ENCODE measurements at regions not wholly inside any gene's neighbourhood (a gene's known extent, or its start where the extent isn't known, plus 50 kb on each side); places are given as distances from the start of the nearest gene placed in this dataset.

DNA sequence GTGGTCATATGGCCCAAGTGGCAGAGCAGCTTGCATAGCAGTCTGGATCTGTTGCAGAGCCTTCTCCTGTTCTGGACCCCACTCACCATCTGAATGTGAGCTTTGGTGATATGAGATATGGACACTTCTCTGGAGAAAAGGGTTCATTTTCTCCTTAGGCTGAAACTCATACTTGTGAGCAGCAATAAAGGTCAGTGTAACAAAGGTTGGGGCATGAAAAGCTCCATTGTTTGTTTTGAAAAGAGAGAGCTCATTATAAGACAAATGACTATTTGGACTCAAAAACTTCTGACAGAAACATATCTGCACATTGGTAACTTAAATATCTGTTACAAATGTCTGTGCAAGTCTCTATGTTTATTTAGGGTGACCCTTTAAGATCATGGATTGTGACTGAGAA lies 517.3 kb downstream of the MFSD1 start:
- intact Hi-C loops (cut with micrococcal nuclease; ENCODE audit: unreplicated experiment) = no loop called here
- H3K79me2 ChIP-seq (ENCODE audit: insufficient read depth, low read depth, low read length) = no peaks in the 10 kb centered on the region
- H3K4me2 ChIP-seq (ENCODE audit: low read length) = no peak overlapping the region
- no peak overlapping the region for H3K27ac ChIP-seq (ENCODE audit: low read depth, low read length, poor library complexity, severe bottlenecking)
- no TSS peak for BruUV-seq (replicated peaks)
- no peak overlapping the region for H3K4me3 ChIP-seq (ENCODE audit: low read depth, low read length, poor library complexity, severe bottlenecking)
- no peaks in the 10 kb centered on the region for H3K9me2 ChIP-seq (ENCODE audit: insufficient read depth, low read length)
- no peak for TF ChIP-seq EZH2phosphoT487 (IDR thresholded peaks at IDR 0.05; ENCODE audit: borderline replicate concordance, low read depth, low read length)
- TF ChIP-seq, protein P1, sequence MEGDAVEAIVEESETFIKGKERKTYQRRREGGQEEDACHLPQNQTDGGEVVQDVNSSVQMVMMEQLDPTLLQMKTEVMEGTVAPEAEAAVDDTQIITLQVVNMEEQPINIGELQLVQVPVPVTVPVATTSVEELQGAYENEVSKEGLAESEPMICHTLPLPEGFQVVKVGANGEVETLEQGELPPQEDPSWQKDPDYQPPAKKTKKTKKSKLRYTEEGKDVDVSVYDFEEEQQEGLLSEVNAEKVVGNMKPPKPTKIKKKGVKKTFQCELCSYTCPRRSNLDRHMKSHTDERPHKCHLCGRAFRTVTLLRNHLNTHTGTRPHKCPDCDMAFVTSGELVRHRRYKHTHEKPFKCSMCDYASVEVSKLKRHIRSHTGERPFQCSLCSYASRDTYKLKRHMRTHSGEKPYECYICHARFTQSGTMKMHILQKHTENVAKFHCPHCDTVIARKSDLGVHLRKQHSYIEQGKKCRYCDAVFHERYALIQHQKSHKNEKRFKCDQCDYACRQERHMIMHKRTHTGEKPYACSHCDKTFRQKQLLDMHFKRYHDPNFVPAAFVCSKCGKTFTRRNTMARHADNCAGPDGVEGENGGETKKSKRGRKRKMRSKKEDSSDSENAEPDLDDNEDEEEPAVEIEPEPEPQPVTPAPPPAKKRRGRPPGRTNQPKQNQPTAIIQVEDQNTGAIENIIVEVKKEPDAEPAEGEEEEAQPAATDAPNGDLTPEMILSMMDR (conservative IDR thresholded peaks at IDR 0.05; ENCODE audit: low read length) = no peak
- ChIA-PET POLR2A (interaction anchor here (0.7 kb wide), 2 partner anchors 8 to 32 kb away, joined by 3 read pairs; no protein-coding TSS in a partner anchor), CTCF (ENCODE audit: unreplicated experiment) (no interaction called here)
- H3K9me3 ChIP-seq (ENCODE audit: low read length) = no peaks in the 10 kb centered on the region
- no peak overlapping the region for H2AFZ ChIP-seq (ENCODE audit: low read length)
- H4K20me1 ChIP-seq (ENCODE audit: insufficient read depth, low read length) = no peaks in the 10 kb centered on the region
- no peaks in the 10 kb centered on the region for H3K4me1 ChIP-seq (ENCODE audit: insufficient read depth, low read length, poor library complexity, severe bottlenecking)
- H3K36me3 ChIP-seq (ENCODE audit: insufficient read depth, low read length) = no peaks in the 10 kb centered on the region
- DNase-seq (ENCODE audit: low spot score) = no peak

DNA sequence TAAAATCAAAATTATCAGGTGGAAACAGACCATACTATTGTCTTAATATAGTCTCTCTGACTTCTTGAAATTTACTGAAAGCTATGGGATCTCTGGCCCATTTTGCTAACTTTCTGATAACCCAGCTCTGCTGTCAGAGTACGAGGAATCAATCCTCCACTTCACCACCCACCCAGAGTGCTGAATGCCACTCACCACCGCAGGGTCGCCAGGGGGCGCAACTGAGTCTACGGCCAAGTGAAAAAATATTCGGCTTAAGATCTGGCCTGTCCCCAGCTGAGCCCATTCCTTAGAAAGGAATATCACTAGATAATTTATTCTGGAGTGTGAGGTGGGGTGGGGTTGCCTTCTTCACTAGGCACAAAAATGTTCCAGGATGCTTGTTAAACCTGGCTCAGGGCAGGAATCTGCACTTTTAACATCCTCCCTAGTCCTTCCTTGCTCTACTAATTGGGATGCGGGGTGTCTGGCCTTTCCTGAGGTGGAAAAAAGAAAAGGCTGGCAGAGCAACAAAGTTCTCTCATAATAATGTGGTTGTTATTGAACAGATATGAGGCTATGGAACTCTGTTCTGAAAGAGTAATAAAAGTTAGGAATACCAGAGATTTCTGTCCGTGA lies 520.6 kb downstream of the MFSD1 start:
- Histone ChIP-seq H3K4me2 (ENCODE audit: low read length) (no peak overlapping the region), H3K36me3 (ENCODE audit: insufficient read depth, low read length) (no peaks in the 10 kb centered on the region), H2AFZ (ENCODE audit: low read length) (no peak overlapping the region), H3K79me2 (ENCODE audit: insufficient read depth, low read depth, low read length) (no peaks in the 10 kb centered on the region), H3K27ac (ENCODE audit: low read depth, low read length, poor library complexity, severe bottlenecking) (no peak overlapping the region), H4K20me1 (ENCODE audit: insufficient read depth, low read length) (no peaks in the 10 kb centered on the region), H3K4me1 (ENCODE audit: insufficient read depth, low read length, poor library complexity, severe bottlenecking) (no peaks in the 10 kb centered on the region), H3K9me3 (ENCODE audit: low read length) (no peaks in the 10 kb centered on the region), H3K9me2 (ENCODE audit: insufficient read depth, low read length) (no peaks in the 10 kb centered on the region), H3K4me3 (ENCODE audit: low read depth, low read length, poor library complexity, severe bottlenecking) (no peak overlapping the region)
- TF ChIP-seq EZH2phosphoT487 (IDR thresholded peaks at IDR 0.05; ENCODE audit: borderline replicate concordance, low read depth, low read length) = no peak
- TF ChIP-seq, protein P1 (conservative IDR thresholded peaks at IDR 0.05; ENCODE audit: low read length) = peak; percentile 90
- intact Hi-C loops (cut with micrococcal nuclease; ENCODE audit: unreplicated experiment) = loop anchor here (2.0 kb wide), 1 partner anchor 482 kb away; no protein-coding TSS in a partner anchor
- CTCF ChIA-PET (ENCODE audit: unreplicated experiment) = no interaction called here
- peak; percentile 11 for DNase-seq (ENCODE audit: low spot score)
- POLR2A ChIA-PET = interaction anchor here (0.5 kb wide), 1 partner anchor 58 kb away, joined by 3 read pairs; no protein-coding TSS in a partner anchor
- no TSS peak for BruUV-seq (replicated peaks)

DNA sequence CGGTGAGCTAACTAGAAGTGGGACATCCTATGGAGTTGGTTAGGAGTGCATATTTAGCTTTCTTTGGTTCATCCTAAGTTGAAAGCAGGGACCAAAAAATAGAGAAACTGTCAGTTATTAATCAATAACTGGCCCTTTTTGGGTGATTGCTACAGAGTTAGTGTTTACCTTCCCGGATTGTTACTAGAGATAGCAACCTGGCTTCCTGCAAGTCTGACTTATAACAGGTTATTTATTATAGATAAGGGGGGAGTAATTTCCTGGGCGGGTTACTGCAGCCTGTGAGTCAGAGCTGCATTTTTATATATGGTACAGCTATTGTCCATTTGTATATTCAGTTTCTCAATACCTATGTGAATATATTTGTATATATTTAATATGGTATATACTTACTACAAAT lies 522.0 kb downstream of the MFSD1 start:
- H3K4me2 ChIP-seq (ENCODE audit: low read length) = no peak overlapping the region
- DNase-seq (ENCODE audit: low spot score) = no peak
- no peaks in the 10 kb centered on the region for H3K36me3 ChIP-seq (ENCODE audit: insufficient read depth, low read length)
- H3K9me3 ChIP-seq (ENCODE audit: low read length) = no peaks in the 10 kb centered on the region
- H3K27ac ChIP-seq (ENCODE audit: low read depth, low read length, poor library complexity, severe bottlenecking) = no peak overlapping the region
- H3K79me2 ChIP-seq (ENCODE audit: insufficient read depth, low read depth, low read length) = no peaks in the 10 kb centered on the region
- no peaks in the 10 kb centered on the region for H3K9me2 ChIP-seq (ENCODE audit: insufficient read depth, low read length)
- no peak overlapping the region for H2AFZ ChIP-seq (ENCODE audit: low read length)
- ChIA-PET POLR2A (no interaction called here), CTCF (ENCODE audit: unreplicated experiment) (no interaction called here)
- TF ChIP-seq, protein P1 (conservative IDR thresholded peaks at IDR 0.05; ENCODE audit: low read length) = no peak
- TF ChIP-seq EZH2phosphoT487 (IDR thresholded peaks at IDR 0.05; ENCODE audit: borderline replicate concordance, low read depth, low read length) = no peak
- H3K4me3 ChIP-seq (ENCODE audit: low read depth, low read length, poor library complexity, severe bottlenecking) = no peak overlapping the region
- no TSS peak for BruUV-seq (replicated peaks)
- H3K4me1 ChIP-seq (ENCODE audit: insufficient read depth, low read length, poor library complexity, severe bottlenecking) = no peaks in the 10 kb centered on the region
- H4K20me1 ChIP-seq (ENCODE audit: insufficient read depth, low read length) = no peaks in the 10 kb centered on the region
- intact Hi-C loops (cut with micrococcal nuclease; ENCODE audit: unreplicated experiment) = loop anchor here (2.0 kb wide), 1 partner anchor 481 kb away; no protein-coding TSS in a partner anchor

Measured in OCI-LY7 (cell line).